HCT116 (cell line): ENCODE measurements at regions not wholly inside any gene's neighbourhood (a gene's known extent, or its start where the extent isn't known, plus 50 kb on each side); places are given as distances from the start of the nearest gene placed in this dataset.

Experiments used
- ELF1 ChIP-seq: IDR thresholded peaks from 2 replicates; pipeline ENCODE4 v1.6.1; 2012; ENCODE audit warnings: low read depth, borderline replicate concordance
- EZH2 ChIP-seq: fragments of 200-600 bp; sonication (generic); IDR thresholded peaks from 2 replicates; pipeline ENCODE4 v1.6.1; 2017; ENCODE audit warnings: antibody characterized with exemption, mixed run types
- EZH2phosphoT487 ChIP-seq: fragments of 200-600 bp; IDR thresholded peaks from 2 replicates; pipeline ENCODE4 v1.6.1; 2018; ENCODE audit warnings: antibody characterized with exemption, borderline replicate concordance
- POLR2A ChIP-seq: IDR thresholded peaks from 2 replicates; pipeline ENCODE4 v1.7.0; 2011; ENCODE audit warnings: borderline replicate concordance; ENCODE audit not compliant: insufficient read depth, insufficient read length; ENCODE audit errors: extremely low read depth
- SIN3A ChIP-seq: IDR thresholded peaks from 2 replicates; pipeline ENCODE4 v1.6.1; 2012; ENCODE audit warnings: low read depth
- YY1 ChIP-seq: IDR thresholded peaks from 2 replicates; pipeline ENCODE4 v1.6.1; 2011; ENCODE audit warnings: low read length, low read depth, moderate library complexity, mild to moderate bottlenecking; ENCODE audit not compliant: insufficient replicate concordance; ENCODE audit errors: extremely low read depth
- ZFX ChIP-seq: fragments of 450-650 bp; IDR thresholded peaks from 2 replicates; pipeline ENCODE4 v1.6.1; 2017
- TF ChIP-seq, protein P1 (sequence below), 3 experiments: fragments of 200-600 bp in 1 of 3; sonication (generic) in 1 of 3; IDR thresholded peaks in 2 of 3; conservative IDR thresholded peaks in 1 of 3; 2 replicates each; pipeline ENCODE4 v1.5.1; 2012 to 2017; ENCODE audit warnings: low read depth in 2 of 3, low read length in 2 of 3, antibody characterized with exemption in 1 of 3, borderline replicate concordance in 1 of 3, control low read depth in 1 of 3, mild to moderate bottlenecking in 1 of 3, mixed read lengths in 1 of 3, mixed run types in 1 of 3, moderate library complexity in 1 of 3; ENCODE audit not compliant: insufficient read depth in 1 of 3
- TF ChIP-seq, protein P2 (sequence below): IDR thresholded peaks from 2 replicates; pipeline ENCODE4 v1.6.1; 2012; ENCODE audit warnings: low read depth

DNA sequence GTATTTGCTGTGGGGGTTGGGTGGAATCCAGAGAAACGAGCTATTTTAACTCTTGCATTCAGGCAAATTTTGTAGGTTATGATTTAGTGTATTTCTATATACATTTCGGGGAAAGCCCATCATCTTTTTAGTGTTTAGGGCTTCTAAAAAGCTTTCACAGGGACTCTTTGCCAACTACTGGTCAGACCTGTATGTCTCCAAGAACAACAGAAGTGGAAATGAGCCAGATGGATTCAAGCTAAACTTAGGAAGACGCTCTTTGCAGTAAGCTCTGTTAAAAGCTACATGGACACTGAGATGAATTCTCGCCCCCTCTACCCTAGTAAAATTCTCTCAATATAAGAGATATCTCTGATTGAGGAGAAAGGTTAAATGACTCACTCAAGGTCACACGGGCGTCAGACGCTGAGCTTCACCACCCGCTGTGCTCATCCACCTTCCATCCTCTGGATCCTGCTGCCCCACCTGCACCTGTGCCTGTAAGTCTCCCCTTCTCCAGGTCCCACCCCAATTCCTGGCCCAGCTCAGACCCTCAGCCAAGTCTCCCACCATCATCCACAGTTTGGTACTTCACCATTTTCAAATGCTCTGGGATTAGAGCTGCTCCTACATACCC, 85.6 kb downstream of the MARCHF4 start:
- TF ChIP-seq ELF1 = no peak
- TF ChIP-seq, protein P1, sequence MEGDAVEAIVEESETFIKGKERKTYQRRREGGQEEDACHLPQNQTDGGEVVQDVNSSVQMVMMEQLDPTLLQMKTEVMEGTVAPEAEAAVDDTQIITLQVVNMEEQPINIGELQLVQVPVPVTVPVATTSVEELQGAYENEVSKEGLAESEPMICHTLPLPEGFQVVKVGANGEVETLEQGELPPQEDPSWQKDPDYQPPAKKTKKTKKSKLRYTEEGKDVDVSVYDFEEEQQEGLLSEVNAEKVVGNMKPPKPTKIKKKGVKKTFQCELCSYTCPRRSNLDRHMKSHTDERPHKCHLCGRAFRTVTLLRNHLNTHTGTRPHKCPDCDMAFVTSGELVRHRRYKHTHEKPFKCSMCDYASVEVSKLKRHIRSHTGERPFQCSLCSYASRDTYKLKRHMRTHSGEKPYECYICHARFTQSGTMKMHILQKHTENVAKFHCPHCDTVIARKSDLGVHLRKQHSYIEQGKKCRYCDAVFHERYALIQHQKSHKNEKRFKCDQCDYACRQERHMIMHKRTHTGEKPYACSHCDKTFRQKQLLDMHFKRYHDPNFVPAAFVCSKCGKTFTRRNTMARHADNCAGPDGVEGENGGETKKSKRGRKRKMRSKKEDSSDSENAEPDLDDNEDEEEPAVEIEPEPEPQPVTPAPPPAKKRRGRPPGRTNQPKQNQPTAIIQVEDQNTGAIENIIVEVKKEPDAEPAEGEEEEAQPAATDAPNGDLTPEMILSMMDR (IDR thresholded peaks at IDR 0.05 in 2 of 3, conservative IDR thresholded peaks at IDR 0.05 in 1 of 3; ENCODE audit: borderline replicate concordance in 1 of 3, insufficient read depth in 1 of 3, low read depth in 2 of 3, low read length in 2 of 3) = no peak
- no peak for TF ChIP-seq ZFX
- TF ChIP-seq YY1 = no peak
- TF ChIP-seq, protein P2, sequence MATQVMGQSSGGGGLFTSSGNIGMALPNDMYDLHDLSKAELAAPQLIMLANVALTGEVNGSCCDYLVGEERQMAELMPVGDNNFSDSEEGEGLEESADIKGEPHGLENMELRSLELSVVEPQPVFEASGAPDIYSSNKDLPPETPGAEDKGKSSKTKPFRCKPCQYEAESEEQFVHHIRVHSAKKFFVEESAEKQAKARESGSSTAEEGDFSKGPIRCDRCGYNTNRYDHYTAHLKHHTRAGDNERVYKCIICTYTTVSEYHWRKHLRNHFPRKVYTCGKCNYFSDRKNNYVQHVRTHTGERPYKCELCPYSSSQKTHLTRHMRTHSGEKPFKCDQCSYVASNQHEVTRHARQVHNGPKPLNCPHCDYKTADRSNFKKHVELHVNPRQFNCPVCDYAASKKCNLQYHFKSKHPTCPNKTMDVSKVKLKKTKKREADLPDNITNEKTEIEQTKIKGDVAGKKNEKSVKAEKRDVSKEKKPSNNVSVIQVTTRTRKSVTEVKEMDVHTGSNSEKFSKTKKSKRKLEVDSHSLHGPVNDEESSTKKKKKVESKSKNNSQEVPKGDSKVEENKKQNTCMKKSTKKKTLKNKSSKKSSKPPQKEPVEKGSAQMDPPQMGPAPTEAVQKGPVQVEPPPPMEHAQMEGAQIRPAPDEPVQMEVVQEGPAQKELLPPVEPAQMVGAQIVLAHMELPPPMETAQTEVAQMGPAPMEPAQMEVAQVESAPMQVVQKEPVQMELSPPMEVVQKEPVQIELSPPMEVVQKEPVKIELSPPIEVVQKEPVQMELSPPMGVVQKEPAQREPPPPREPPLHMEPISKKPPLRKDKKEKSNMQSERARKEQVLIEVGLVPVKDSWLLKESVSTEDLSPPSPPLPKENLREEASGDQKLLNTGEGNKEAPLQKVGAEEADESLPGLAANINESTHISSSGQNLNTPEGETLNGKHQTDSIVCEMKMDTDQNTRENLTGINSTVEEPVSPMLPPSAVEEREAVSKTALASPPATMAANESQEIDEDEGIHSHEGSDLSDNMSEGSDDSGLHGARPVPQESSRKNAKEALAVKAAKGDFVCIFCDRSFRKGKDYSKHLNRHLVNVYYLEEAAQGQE = no peak
- no peak for TF ChIP-seq EZH2
- no peak for TF ChIP-seq POLR2A
- no peak for TF ChIP-seq SIN3A
- no peak for TF ChIP-seq EZH2phosphoT487
